ENCODE measurements at regions not wholly inside any gene's neighbourhood (a gene's known extent, or its start where the extent isn't known, plus 50 kb on each side); places are given as distances from the start of the nearest gene placed in this dataset.

DNA sequence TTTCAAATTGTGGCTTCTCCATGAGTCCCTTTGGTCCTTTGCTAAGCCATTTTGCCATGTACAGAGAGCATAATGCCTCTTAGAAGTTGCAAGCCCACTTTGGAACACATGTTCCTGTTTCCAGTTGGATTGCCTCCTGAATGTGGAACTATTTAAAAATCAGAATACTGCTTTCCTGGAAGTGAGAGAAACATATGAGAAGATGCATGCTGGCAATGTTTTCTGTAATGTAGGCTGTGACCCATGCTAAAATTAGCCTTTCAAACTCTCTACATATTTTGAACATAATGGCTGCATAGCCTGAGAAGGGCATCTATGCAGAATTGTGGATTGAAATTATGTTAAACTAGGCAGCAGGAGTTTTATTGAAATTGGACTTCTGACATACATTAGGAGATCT, 175.5 kb upstream of the PAPPA start:
- Histone ChIP-seq H2AFZ (ENCODE audit: low read depth) (no peak overlapping the region), H3K9me3 (no peaks in the 10 kb centered on the region), H3K79me2 (ENCODE audit: insufficient read depth) (no peaks in the 10 kb centered on the region), H3K4me1 (ENCODE audit: control insufficient read depth in 1 of 2, insufficient read depth in 2 of 2, low read depth in 1 of 2, low read length in 1 of 2) (peaks cover 0 to 11% of the 10 kb centered on the region in 2 experiments; a peak in 1 of 4 replicates), H3K9me2 (no peaks in the 10 kb centered on the region), H3K4me2 (no peak overlapping the region), H3K36me3 (replicated peaks in 1 of 2; ENCODE audit: control insufficient read depth in 1 of 2, insufficient read depth in 2 of 2, low read length in 1 of 2) (no peaks in the 10 kb centered on the region), H4K20me1 (ENCODE audit: insufficient read depth) (no peaks in the 10 kb centered on the region), H3K27ac (ENCODE audit: low read depth in 2 of 2, low read length in 1 of 2) (no peak overlapping the region), H3K27me3 (ENCODE audit: insufficient read depth) (no peaks in the 10 kb centered on the region), H3F3A (replicated peaks; ENCODE audit: insufficient read depth) (no peaks in the 10 kb centered on the region), H3K9ac (no peak overlapping the region), H3K4me3 (ENCODE audit: low read depth in 2 of 2, low read length in 1 of 2) (no peak overlapping the region)
- DNase-seq = no peak
- CTCF ChIA-PET = no interaction called here
- POLR2A ChIA-PET = no interaction called here
- TF ChIP-seq CHD2 (IDR thresholded peaks at IDR 0.05; ENCODE audit: low read length, partially characterized antibody) = no peak
- TF ChIP-seq RXRA (IDR thresholded peaks at IDR 0.05; ENCODE audit: borderline replicate concordance, low read depth) = no peak
- TF ChIP-seq GATA2 (CRISPR knock-in tag; IDR thresholded peaks at IDR 0.05) = no peak
- TF ChIP-seq, protein P1, sequence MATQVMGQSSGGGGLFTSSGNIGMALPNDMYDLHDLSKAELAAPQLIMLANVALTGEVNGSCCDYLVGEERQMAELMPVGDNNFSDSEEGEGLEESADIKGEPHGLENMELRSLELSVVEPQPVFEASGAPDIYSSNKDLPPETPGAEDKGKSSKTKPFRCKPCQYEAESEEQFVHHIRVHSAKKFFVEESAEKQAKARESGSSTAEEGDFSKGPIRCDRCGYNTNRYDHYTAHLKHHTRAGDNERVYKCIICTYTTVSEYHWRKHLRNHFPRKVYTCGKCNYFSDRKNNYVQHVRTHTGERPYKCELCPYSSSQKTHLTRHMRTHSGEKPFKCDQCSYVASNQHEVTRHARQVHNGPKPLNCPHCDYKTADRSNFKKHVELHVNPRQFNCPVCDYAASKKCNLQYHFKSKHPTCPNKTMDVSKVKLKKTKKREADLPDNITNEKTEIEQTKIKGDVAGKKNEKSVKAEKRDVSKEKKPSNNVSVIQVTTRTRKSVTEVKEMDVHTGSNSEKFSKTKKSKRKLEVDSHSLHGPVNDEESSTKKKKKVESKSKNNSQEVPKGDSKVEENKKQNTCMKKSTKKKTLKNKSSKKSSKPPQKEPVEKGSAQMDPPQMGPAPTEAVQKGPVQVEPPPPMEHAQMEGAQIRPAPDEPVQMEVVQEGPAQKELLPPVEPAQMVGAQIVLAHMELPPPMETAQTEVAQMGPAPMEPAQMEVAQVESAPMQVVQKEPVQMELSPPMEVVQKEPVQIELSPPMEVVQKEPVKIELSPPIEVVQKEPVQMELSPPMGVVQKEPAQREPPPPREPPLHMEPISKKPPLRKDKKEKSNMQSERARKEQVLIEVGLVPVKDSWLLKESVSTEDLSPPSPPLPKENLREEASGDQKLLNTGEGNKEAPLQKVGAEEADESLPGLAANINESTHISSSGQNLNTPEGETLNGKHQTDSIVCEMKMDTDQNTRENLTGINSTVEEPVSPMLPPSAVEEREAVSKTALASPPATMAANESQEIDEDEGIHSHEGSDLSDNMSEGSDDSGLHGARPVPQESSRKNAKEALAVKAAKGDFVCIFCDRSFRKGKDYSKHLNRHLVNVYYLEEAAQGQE (IDR thresholded peaks at IDR 0.05; ENCODE audit: low read depth, low read length) = no peak
- no peak for TF ChIP-seq RFX5 (IDR thresholded peaks at IDR 0.05; ENCODE audit: low read length)
- TF ChIP-seq, protein P2, sequence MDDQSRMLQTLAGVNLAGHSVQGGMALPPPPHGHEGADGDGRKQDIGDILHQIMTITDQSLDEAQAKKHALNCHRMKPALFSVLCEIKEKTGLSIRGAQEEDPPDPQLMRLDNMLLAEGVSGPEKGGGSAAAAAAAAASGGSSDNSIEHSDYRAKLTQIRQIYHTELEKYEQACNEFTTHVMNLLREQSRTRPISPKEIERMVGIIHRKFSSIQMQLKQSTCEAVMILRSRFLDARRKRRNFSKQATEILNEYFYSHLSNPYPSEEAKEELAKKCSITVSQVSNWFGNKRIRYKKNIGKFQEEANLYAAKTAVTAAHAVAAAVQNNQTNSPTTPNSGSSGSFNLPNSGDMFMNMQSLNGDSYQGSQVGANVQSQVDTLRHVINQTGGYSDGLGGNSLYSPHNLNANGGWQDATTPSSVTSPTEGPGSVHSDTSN (IDR thresholded peaks at IDR 0.05) = no peak
- TF ChIP-seq, protein P3, sequence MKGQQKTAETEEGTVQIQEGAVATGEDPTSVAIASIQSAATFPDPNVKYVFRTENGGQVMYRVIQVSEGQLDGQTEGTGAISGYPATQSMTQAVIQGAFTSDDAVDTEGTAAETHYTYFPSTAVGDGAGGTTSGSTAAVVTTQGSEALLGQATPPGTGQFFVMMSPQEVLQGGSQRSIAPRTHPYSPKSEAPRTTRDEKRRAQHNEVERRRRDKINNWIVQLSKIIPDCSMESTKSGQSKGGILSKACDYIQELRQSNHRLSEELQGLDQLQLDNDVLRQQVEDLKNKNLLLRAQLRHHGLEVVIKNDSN (IDR thresholded peaks at IDR 0.05; ENCODE audit: borderline replicate concordance, low read depth) = no peak
- TF ChIP-seq SMC3 (IDR thresholded peaks at IDR 0.05; ENCODE audit: low read depth, low read length) = no peak
- TF ChIP-seq, protein P4, sequence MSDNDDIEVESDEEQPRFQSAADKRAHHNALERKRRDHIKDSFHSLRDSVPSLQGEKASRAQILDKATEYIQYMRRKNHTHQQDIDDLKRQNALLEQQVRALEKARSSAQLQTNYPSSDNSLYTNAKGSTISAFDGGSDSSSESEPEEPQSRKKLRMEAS (IDR thresholded peaks at IDR 0.05; ENCODE audit: low read depth) = no peak
- TF ChIP-seq MXI1 (IDR thresholded peaks at IDR 0.05; ENCODE audit: low read depth, low read length) = no peak
- TF ChIP-seq FOSL2 (IDR thresholded peaks at IDR 0.05; ENCODE audit: borderline replicate concordance, low read depth) = no peak
- TF ChIP-seq YY1 (IDR thresholded peaks at IDR 0.05; ENCODE audit: low read depth) = no peak
- TF ChIP-seq, protein P5, sequence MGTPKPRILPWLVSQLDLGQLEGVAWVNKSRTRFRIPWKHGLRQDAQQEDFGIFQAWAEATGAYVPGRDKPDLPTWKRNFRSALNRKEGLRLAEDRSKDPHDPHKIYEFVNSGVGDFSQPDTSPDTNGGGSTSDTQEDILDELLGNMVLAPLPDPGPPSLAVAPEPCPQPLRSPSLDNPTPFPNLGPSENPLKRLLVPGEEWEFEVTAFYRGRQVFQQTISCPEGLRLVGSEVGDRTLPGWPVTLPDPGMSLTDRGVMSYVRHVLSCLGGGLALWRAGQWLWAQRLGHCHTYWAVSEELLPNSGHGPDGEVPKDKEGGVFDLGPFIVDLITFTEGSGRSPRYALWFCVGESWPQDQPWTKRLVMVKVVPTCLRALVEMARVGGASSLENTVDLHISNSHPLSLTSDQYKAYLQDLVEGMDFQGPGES (IDR thresholded peaks at IDR 0.05; ENCODE audit: low read depth, low read length) = no peak
- no peak for TF ChIP-seq FOXJ3 (CRISPR knock-in tag; IDR thresholded peaks at IDR 0.05)
- TF ChIP-seq MEF2A (IDR thresholded peaks at IDR 0.05; ENCODE audit: borderline replicate concordance, low read depth) = no peak
- TF ChIP-seq, protein P6, sequence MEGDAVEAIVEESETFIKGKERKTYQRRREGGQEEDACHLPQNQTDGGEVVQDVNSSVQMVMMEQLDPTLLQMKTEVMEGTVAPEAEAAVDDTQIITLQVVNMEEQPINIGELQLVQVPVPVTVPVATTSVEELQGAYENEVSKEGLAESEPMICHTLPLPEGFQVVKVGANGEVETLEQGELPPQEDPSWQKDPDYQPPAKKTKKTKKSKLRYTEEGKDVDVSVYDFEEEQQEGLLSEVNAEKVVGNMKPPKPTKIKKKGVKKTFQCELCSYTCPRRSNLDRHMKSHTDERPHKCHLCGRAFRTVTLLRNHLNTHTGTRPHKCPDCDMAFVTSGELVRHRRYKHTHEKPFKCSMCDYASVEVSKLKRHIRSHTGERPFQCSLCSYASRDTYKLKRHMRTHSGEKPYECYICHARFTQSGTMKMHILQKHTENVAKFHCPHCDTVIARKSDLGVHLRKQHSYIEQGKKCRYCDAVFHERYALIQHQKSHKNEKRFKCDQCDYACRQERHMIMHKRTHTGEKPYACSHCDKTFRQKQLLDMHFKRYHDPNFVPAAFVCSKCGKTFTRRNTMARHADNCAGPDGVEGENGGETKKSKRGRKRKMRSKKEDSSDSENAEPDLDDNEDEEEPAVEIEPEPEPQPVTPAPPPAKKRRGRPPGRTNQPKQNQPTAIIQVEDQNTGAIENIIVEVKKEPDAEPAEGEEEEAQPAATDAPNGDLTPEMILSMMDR (IDR thresholded peaks at IDR 0.05) = no peak
- TF ChIP-seq, protein P7, sequence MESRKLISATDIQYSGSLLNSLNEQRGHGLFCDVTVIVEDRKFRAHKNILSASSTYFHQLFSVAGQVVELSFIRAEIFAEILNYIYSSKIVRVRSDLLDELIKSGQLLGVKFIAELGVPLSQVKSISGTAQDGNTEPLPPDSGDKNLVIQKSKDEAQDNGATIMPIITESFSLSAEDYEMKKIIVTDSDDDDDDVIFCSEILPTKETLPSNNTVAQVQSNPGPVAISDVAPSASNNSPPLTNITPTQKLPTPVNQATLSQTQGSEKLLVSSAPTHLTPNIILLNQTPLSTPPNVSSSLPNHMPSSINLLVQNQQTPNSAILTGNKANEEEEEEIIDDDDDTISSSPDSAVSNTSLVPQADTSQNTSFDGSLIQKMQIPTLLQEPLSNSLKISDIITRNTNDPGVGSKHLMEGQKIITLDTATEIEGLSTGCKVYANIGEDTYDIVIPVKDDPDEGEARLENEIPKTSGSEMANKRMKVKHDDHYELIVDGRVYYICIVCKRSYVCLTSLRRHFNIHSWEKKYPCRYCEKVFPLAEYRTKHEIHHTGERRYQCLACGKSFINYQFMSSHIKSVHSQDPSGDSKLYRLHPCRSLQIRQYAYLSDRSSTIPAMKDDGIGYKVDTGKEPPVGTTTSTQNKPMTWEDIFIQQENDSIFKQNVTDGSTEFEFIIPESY (IDR thresholded peaks at IDR 0.05; ENCODE audit: borderline replicate concordance, low read depth) = no peak
- TF ChIP-seq TAF1 (IDR thresholded peaks at IDR 0.05; ENCODE audit: borderline replicate concordance, low read depth, low read length) = no peak
- TF ChIP-seq TCF12 (IDR thresholded peaks at IDR 0.05) = no peak

Measured in SK-N-SH (cell line).